AG09319 (cell line): ENCODE measurements at regions not wholly inside any gene's neighbourhood (a gene's known extent, or its start where the extent isn't known, plus 50 kb on each side); places are given as distances from the start of the nearest gene placed in this dataset.

Experiments used
- DNase-seq: peaks from one replicate; pipeline ENCODE4 v3.0.0-alpha.2; 2010; ENCODE audit warnings: low read depth; ENCODE audit errors: extremely low read depth
- CTCF ChIP-seq: IDR thresholded peaks from 2 replicates; pipeline ENCODE4 v1.5.1; 2011; ENCODE audit warnings: low read depth, mild to moderate bottlenecking, inconsistent platforms, low read length, moderate library complexity

DNA sequence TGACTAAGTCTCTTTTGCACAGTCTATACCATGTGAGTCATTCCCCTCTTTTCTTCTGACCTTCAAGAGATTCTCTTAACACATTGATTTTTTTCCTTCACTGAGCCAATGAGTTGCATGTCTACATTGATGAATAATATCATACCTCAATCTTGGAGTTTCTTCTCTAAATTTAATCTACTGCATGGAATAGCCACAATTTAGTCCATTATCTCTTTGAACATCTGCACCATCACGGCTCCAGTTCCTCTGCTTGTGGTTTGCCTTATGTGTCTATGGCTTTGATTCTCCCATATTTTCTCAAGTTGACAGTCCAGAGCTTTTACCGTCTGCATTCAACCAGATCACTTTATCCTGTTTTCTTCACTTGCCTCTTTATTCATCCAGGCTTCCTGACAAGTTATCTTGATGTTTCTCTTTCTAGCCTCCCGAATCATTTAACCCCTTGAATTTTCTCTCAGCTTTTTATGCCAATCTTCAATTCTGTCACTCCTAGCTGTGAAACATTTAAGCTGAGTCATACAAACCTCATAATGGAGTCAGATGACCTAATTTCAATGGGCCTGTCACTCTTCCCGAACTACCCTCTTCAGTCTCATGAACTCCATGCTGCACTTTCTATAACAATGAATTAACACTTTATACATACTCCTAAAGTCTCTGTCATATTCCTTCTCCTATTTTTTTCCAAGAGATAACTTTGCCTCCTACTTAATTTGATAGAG lies 222.3 kb downstream of the CPE start:
- no peak for DNase-seq
- no peak for TF ChIP-seq CTCF

DNA sequence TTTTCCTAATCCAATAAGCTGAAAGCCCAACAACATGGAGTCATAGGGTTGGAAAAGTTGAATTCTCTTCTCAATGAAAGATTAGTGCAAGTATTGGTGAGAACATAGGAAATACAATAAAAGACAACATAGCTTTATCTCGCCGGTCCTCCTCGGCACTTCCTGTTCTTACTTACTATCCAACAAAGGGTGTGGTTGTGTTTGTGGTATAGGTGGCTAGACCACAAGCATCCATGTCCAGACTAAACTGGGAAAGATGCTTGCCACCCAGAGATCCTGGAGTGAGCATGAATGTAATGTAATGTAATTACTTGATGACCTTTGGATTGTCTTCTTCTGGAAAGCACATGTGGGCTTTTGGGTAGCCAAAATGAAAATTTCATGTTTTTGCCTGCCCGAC lies 223.8 kb downstream of the CPE start:
- no peak for TF ChIP-seq CTCF
- DNase-seq: no peak

DNA sequence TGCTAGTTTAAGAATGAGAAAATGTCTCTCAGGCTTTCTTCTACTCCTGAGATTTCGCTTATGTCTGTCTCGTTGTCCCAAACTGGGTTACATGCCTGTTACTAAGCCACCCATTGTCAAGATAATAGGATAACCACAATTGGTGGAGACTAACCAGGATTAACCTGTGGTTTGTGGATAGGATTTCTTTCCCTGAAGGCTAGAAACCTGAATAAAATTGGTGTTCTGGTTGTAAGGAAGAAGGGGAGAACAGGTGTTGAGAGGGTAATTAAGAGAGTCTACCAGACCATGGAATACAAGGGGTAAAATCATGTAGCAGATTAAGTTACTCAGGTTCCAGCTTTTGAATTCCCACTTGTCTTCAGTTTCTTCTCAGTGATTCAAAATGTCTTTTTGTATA lies 225.4 kb downstream of the CPE start:
- TF ChIP-seq CTCF: no peak
- DNase-seq: no peak

DNA sequence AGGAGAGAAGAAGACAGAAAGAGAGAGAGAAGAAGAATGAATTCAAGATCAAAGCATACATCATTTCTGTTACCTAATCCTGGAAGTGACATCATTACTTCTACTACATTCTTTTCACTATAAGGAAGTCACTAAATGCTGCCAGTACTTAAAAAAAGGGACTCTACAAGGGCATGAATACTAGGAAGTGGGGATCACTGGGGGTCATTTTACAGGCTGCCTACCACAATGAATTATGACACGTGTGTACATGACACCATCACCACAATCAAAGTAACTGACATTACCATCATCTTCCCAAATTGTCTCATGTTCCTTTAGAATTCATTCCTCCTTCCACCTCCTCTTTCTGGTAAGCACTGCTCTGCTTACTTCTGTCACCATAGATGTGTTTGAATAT lies 227.0 kb downstream of the CPE start:
- no peak for DNase-seq
- TF ChIP-seq CTCF: no peak

GRCh38 chr4:165606465-165607205 lies 227.8 kb downstream of the CPE start:
- TF ChIP-seq CTCF: no peak
- DNase-seq: no peak

GRCh38 chr4:165609653-165610052 lies 230.8 kb downstream of the CPE start:
- no peak for TF ChIP-seq CTCF
- DNase-seq: no peak

- TF ChIP-seq CTCF: no peak
- no peak for DNase-seq
These were observed 232.1 kb downstream of the CPE start for GRCh38 chr4:165610679-165611437.
